ENCODE measurements at regions not wholly inside any gene's neighbourhood (a gene's known extent, or its start where the extent isn't known, plus 50 kb on each side); places are given as distances from the start of the nearest gene placed in this dataset.

DNA sequence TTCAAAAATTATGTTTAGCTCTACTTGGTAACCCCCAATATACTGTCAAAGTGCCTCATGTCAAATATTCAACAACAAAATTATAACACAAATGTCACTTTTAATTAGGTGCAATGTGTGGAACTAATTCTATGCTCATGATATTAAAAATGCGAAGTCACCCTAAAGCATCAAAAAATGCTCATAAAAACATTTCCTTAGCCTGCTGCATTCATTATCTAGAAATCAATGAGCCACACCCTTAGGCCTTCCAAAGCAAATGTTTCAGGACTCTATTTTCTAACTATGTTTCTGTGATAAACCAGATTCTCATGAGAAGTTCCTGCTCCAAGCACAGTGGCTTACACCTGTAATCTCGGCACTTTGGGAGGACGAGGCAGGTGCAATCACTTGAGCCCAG is 75.0 kb upstream of the ANK3 start:
- TF ChIP-seq POLR2A (IDR thresholded peaks at IDR 0.05) (no peak), CTCF (IDR thresholded peaks at IDR 0.05) (no peak)

Data from esophagus squamous epithelium (tissue), 4 donors.